HepG2 (cell line): ENCODE measurements at regions not wholly inside any gene's neighbourhood (a gene's known extent, or its start where the extent isn't known, plus 50 kb on each side); places are given as distances from the start of the nearest gene placed in this dataset.

Experiments
- ATF7-NPFF ChIP-seq: sonication (generic); formaldehyde crosslinking; IDR thresholded peaks from 2 replicates; pipeline ENCODE4 v1.8.1; 2023; ENCODE audit warnings: mild to moderate bottlenecking, low read depth, missing genetic modification reagents, moderate library complexity
- EP300 ChIP-seq, 3 experiments: sonication (generic) in 1 of 3; formaldehyde crosslinking in 1 of 3; IDR thresholded peaks; 2 replicates each; pipeline versions ENCODE4 v1.5.1 to v1.6.1; 2011 to 2020; ENCODE audit warnings: low read depth in 2 of 3, low read length in 2 of 3, borderline replicate concordance in 1 of 3, improper control_type of control experiment in 1 of 3, mild to moderate bottlenecking in 1 of 3, missing genetic modification reagents in 1 of 3, moderate library complexity in 1 of 3
- GABPA ChIP-seq, 2 experiments: IDR thresholded peaks; 2 replicates each; pipeline ENCODE4 v1.6.1; 2011 to 2016; ENCODE audit warnings: low read depth in 2 of 2, low read length in 1 of 2, missing biosample characterization in 1 of 2, missing genetic modification characterization in 1 of 2
- HDAC6 ChIP-seq: fragments of 200-600 bp; sonication (generic); IDR thresholded peaks from 2 replicates; pipeline ENCODE4 v1.7.0; 2017; ENCODE audit warnings: mild to moderate bottlenecking, antibody characterized with exemption, low read length, low read depth
- KDM3A ChIP-seq: IDR thresholded peaks from 2 replicates; pipeline ENCODE4 v1.6.1; 2018; ENCODE audit warnings: low read depth, missing compliant biosample characterization
- KDM5B ChIP-seq: sonication (generic); formaldehyde crosslinking; IDR thresholded peaks from 2 replicates; pipeline ENCODE4 v1.4.0; 2020; ENCODE audit warnings: missing genetic modification reagents, mild to moderate bottlenecking, borderline replicate concordance
- MIER3 ChIP-seq: IDR thresholded peaks from 2 replicates; pipeline ENCODE4 v1.6.1; 2016; ENCODE audit warnings: missing compliant biosample characterization, borderline replicate concordance
- NAIF1 ChIP-seq: sonication (generic); formaldehyde crosslinking; IDR thresholded peaks from 2 replicates; pipeline ENCODE4 v1.5.0; 2020; ENCODE audit warnings: mild to moderate bottlenecking, missing genetic modification reagents, borderline replicate concordance
- NFYB ChIP-seq: sonication (generic); formaldehyde crosslinking; IDR thresholded peaks from 2 replicates; pipeline ENCODE4 v1.4.0; 2020; ENCODE audit warnings: missing genetic modification reagents
- RARA ChIP-seq: IDR thresholded peaks from 2 replicates; pipeline ENCODE4 v1.6.1; 2016; ENCODE audit warnings: missing genetic modification reagents, missing compliant biosample characterization
- SALL2 ChIP-seq: sonication (generic); formaldehyde crosslinking; IDR thresholded peaks from 2 replicates; pipeline ENCODE4 v1.8.1; 2023; ENCODE audit warnings: mild to moderate bottlenecking, missing genetic modification reagents, inconsistent platforms
- SRSF1 ChIP-seq: fragments of 200-400 bp; formaldehyde crosslinking; optimal IDR thresholded peaks from 2 replicates; pipeline ENCODE3; 2017; ENCODE audit warnings: mild to moderate bottlenecking, low read depth, low read length, moderate library complexity
- STAG1 ChIP-seq: sonication (generic); formaldehyde crosslinking; IDR thresholded peaks from 2 replicates; pipeline ENCODE4 v1.4.0; 2020; ENCODE audit warnings: missing genetic modification reagents
- THAP11 ChIP-seq: IDR thresholded peaks from 2 replicates; pipeline ENCODE4 v1.6.1; 2016; ENCODE audit warnings: missing biosample characterization, missing genetic modification reagents
- YEATS4 ChIP-seq: sonication (generic); formaldehyde crosslinking; IDR thresholded peaks from 2 replicates; pipeline ENCODE4 v1.4.0; 2020; ENCODE audit warnings: missing genetic modification reagents, borderline replicate concordance
- ZNF530 ChIP-seq: sonication (generic); formaldehyde crosslinking; IDR thresholded peaks from 2 replicates; pipeline ENCODE4 v1.5.0; 2020; ENCODE audit warnings: low read depth, mild to moderate bottlenecking, missing genetic modification reagents
- ZNF546 ChIP-seq: sonication (generic); formaldehyde crosslinking; conservative IDR thresholded peaks from 2 replicates; pipeline ENCODE4 v1.8.1; 2023; ENCODE audit warnings: mild to moderate bottlenecking, missing genetic modification reagents
- ZNF605 ChIP-seq: sonication (generic); formaldehyde crosslinking; IDR thresholded peaks from 2 replicates; pipeline ENCODE4 v1.8.0; 2022; ENCODE audit warnings: mild to moderate bottlenecking, missing genetic modification reagents
- ZNF790 ChIP-seq: sonication (generic); formaldehyde crosslinking; IDR thresholded peaks from 2 replicates; pipeline ENCODE4 v1.8.0; 2022; ENCODE audit warnings: missing genetic modification reagents, mild to moderate bottlenecking, borderline replicate concordance
- ZNF878 ChIP-seq: sonication (generic); formaldehyde crosslinking; IDR thresholded peaks from 2 replicates; pipeline ENCODE4 v1.8.1; 2023; ENCODE audit warnings: mild to moderate bottlenecking, missing genetic modification reagents, moderate library complexity
- TF ChIP-seq, protein P1 (sequence below): IDR thresholded peaks from 2 replicates; pipeline ENCODE4 v1.6.1; 2016; ENCODE audit warnings: low read depth, borderline replicate concordance
- TF ChIP-seq, protein P2 (sequence below): IDR thresholded peaks from 2 replicates; pipeline ENCODE4 v1.6.1; 2018; ENCODE audit warnings: missing genetic modification reagents, mild to moderate bottlenecking, missing compliant biosample characterization
- TF ChIP-seq, protein P3 (sequence below): sonication (generic); formaldehyde crosslinking; IDR thresholded peaks from 2 replicates; pipeline ENCODE4 v1.5.0; 2020; ENCODE audit warnings: mild to moderate bottlenecking, missing genetic modification reagents
- TF ChIP-seq, protein P4 (sequence below): sonication (generic); formaldehyde crosslinking; conservative IDR thresholded peaks from 2 replicates; pipeline ENCODE4 v1.4.0; 2020; ENCODE audit warnings: mild to moderate bottlenecking, missing genetic modification reagents, moderate library complexity

DNA sequence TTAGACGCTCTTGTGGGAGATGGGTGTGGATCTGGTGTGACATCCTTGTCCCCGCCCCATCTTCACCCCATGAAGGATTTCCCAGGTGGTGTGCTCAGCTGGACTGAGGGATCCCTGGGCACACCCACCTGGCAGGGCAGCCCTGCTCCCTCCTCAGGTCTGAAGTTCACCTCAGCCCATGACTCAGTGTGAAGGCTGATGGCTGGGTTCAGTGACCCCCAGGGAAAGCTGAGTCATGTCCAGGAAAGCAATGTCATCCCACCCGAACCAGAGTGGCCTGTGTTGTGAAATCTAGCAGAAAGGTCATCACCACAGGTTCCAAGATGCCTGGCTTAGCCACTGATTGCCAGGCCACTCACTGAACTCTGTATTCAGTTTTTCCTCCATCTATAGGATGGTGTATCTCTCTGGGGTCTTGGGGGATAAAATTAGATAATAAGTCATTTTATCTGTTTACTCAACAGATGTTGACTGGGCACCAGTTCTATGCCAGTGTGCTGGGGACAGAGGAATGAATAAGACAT lies 97.7 kb upstream of the JUN start (continued):
- TF ChIP-seq, protein P1, sequence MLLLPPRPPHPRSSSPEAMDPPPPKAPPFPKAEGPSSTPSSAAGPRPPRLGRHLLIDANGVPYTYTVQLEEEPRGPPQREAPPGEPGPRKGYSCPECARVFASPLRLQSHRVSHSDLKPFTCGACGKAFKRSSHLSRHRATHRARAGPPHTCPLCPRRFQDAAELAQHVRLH (CRISPR knock-in tag): peak; percentile 48; the same call in 1 of the 2 replicates
- TF ChIP-seq, protein P2, sequence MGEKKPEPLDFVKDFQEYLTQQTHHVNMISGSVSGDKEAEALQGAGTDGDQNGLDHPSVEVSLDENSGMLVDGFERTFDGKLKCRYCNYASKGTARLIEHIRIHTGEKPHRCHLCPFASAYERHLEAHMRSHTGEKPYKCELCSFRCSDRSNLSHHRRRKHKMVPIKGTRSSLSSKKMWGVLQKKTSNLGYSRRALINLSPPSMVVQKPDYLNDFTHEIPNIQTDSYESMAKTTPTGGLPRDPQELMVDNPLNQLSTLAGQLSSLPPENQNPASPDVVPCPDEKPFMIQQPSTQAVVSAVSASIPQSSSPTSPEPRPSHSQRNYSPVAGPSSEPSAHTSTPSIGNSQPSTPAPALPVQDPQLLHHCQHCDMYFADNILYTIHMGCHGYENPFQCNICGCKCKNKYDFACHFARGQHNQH (CRISPR knock-in tag): peak; percentile 96
- TF ChIP-seq RARA (CRISPR knock-in tag) (peak; percentile 99), ZNF530 (CRISPR knock-in tag) (no peak), HDAC6 (no peak), SRSF1 (no peak), GABPA (IDR thresholded peaks at IDR 0.05; ENCODE audit: low read depth, low read length) (no peak), GABPA (CRISPR knock-in tag; IDR thresholded peaks at IDR 0.05; ENCODE audit: low read depth) (peak; percentile 72), KDM5B (CRISPR knock-in tag) (peak; percentile 69; the same call in 1 of the 2 replicates), MIER3 (CRISPR knock-in tag) (peak; percentile 99), YEATS4 (0 out of 2 replicates have a peak, but pooled peaks have one; percentile 66), NAIF1 (no peak), ZNF790 (CRISPR knock-in tag) (no peak), SALL2 (CRISPR knock-in tag) (peak; percentile 60; the same call in 1 of the 2 replicates), THAP11 (CRISPR knock-in tag) (peak; percentile 76), ATF7-NPFF (no peak), ZNF878 (CRISPR knock-in tag) (0 out of 2 replicates have a peak, but pooled peaks have one; percentile 32), NFYB (CRISPR knock-in tag) (peak; percentile 27; the same call in 1 of the 2 replicates), ZNF605 (CRISPR knock-in tag) (0 out of 2 replicates have a peak, but pooled peaks have one; percentile 26), ZNF546 (CRISPR knock-in tag) (no peak), KDM3A (peak; percentile 87; the same call in 1 of the 2 replicates), EP300 (IDR thresholded peaks at IDR 0.05; ENCODE audit: low read depth in 2 of 2, low read length in 2 of 2) (peak; percentile 85 to 95), EP300 (CRISPR knock-in tag; IDR thresholded peaks at IDR 0.05; ENCODE audit: borderline replicate concordance) (peak; percentile 98), STAG1 (CRISPR knock-in tag) (peak; percentile 40)
- TF ChIP-seq, protein P3, sequence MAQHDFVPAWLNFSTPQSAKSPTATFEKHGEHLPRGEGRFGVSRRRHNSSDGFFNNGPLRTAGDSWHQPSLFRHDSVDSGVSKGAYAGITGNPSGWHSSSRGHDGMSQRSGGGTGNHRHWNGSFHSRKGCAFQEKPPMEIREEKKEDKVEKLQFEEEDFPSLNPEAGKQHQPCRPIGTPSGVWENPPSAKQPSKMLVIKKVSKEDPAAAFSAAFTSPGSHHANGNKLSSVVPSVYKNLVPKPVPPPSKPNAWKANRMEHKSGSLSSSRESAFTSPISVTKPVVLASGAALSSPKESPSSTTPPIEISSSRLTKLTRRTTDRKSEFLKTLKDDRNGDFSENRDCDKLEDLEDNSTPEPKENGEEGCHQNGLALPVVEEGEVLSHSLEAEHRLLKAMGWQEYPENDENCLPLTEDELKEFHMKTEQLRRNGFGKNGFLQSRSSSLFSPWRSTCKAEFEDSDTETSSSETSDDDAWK (CRISPR knock-in tag): no peak
- TF ChIP-seq, protein P4, sequence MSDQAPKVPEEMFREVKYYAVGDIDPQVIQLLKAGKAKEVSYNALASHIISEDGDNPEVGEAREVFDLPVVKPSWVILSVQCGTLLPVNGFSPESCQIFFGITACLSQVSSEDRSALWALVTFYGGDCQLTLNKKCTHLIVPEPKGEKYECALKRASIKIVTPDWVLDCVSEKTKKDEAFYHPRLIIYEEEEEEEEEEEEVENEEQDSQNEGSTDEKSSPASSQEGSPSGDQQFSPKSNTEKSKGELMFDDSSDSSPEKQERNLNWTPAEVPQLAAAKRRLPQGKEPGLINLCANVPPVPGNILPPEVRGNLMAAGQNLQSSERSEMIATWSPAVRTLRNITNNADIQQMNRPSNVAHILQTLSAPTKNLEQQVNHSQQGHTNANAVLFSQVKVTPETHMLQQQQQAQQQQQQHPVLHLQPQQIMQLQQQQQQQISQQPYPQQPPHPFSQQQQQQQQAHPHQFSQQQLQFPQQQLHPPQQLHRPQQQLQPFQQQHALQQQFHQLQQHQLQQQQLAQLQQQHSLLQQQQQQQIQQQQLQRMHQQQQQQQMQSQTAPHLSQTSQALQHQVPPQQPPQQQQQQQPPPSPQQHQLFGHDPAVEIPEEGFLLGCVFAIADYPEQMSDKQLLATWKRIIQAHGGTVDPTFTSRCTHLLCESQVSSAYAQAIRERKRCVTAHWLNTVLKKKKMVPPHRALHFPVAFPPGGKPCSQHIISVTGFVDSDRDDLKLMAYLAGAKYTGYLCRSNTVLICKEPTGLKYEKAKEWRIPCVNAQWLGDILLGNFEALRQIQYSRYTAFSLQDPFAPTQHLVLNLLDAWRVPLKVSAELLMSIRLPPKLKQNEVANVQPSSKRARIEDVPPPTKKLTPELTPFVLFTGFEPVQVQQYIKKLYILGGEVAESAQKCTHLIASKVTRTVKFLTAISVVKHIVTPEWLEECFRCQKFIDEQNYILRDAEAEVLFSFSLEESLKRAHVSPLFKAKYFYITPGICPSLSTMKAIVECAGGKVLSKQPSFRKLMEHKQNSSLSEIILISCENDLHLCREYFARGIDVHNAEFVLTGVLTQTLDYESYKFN (CRISPR knock-in tag): peak; percentile 90
